BLaER1 treated with 17β-estradiol and CSF1 and Interleukin-3, amounts not matched to agents 10 nM and 100 nM (cell line): ENCODE measurements at regions not wholly inside any gene's neighbourhood (a gene's known extent, or its start where the extent isn't known, plus 50 kb on each side); places are given as distances from the start of the nearest gene placed in this dataset.

Experiments
- H3K27ac ChIP-seq, 11 experiments: shearing (Covaris generic); formaldehyde crosslinking; 2 replicates each; pipeline ENCODE4 v1.8.1; 2022
- H3K27me3 ChIP-seq, 11 experiments: shearing (Covaris generic); formaldehyde crosslinking; 2 replicates each; pipeline ENCODE4 v1.8.1; 2022
- H3K36me3 ChIP-seq, 11 experiments: shearing (Covaris generic); formaldehyde crosslinking; 2 replicates each; pipeline ENCODE4 v1.8.1; 2022
- H3K4me1 ChIP-seq, 10 experiments: shearing (Covaris generic); formaldehyde crosslinking; 2 replicates each; pipeline ENCODE4 v1.8.1; 2022
- H3K4me2 ChIP-seq, 11 experiments: shearing (Covaris generic); formaldehyde crosslinking; 2 replicates each; pipeline ENCODE4 v1.8.1; 2022
- H3K4me3 ChIP-seq, 10 experiments: shearing (Covaris generic); formaldehyde crosslinking; 2 replicates each; pipeline ENCODE4 v1.8.1; 2022
- H3K9ac ChIP-seq, 11 experiments: shearing (Covaris generic); formaldehyde crosslinking; 2 replicates each; pipeline ENCODE4 v1.8.1; 2022
- H3K9me3 ChIP-seq, 11 experiments: shearing (Covaris generic); formaldehyde crosslinking; replicated peaks in 1 of 11; 2 replicates each; pipeline ENCODE4 v1.8.1; 2022
- H4K20me1 ChIP-seq, 11 experiments: shearing (Covaris generic); formaldehyde crosslinking; 2 replicates each; pipeline ENCODE4 v1.8.1; 2022
- Cebpa-rat ChIP-seq, 11 experiments: shearing (Covaris generic); IDR thresholded peaks; 2 replicates each; pipeline ENCODE4 v1.8.1; 2022

- no peaks in the 10 kb centered on the region for H3K36me3 ChIP-seq
- no peaks in the 10 kb centered on the region for H3K27me3 ChIP-seq
- H3K4me1 ChIP-seq = peaks cover 0 to 10% (median 0%) of the 10 kb centered on the region in 10 experiments; a peak in 3 of 20 replicates
- H4K20me1 ChIP-seq = no peaks in the 10 kb centered on the region
- H3K9ac ChIP-seq = no peak overlapping the region
- no peak overlapping the region for H3K4me3 ChIP-seq
- no peak overlapping the region for H3K4me2 ChIP-seq
- H3K9me3 ChIP-seq = peaks cover 0 to 4% (median 0%) of the 10 kb centered on the region in 11 experiments; a peak in 2 of 22 replicates
- TF ChIP-seq Cebpa-rat (IDR thresholded peaks at IDR 0.05) = no peak
- no peak overlapping the region for H3K27ac ChIP-seq
These were observed 362.4 kb downstream of the ADCYAP1 start for GRCh38 chr18:1267021-1267420.

GRCh38 chr18:1270081-1270480 lies 365.4 kb downstream of the ADCYAP1 start:
- H3K27me3 ChIP-seq = no peaks in the 10 kb centered on the region
- H3K36me3 ChIP-seq = no peaks in the 10 kb centered on the region
- H3K27ac ChIP-seq = no peak overlapping the region
- H3K4me3 ChIP-seq = no peak overlapping the region
- no peak overlapping the region for H3K9ac ChIP-seq
- peaks cover 0 to 7% (median 5%) of the 10 kb centered on the region in 11 experiments; a peak in 5 of 22 replicates for H3K9me3 ChIP-seq
- H4K20me1 ChIP-seq = no peaks in the 10 kb centered on the region
- peaks cover 0 to 10% (median 0%) of the 10 kb centered on the region in 10 experiments; a peak in 4 of 20 replicates for H3K4me1 ChIP-seq
- no peak overlapping the region for H3K4me2 ChIP-seq
- no peak for TF ChIP-seq Cebpa-rat (IDR thresholded peaks at IDR 0.05)

GRCh38 chr18:1273469-1273868 lies 368.8 kb downstream of the ADCYAP1 start:
- H3K9me3 ChIP-seq = peaks cover 0 to 11% (median 5%) of the 10 kb centered on the region in 11 experiments; a peak in 8 of 22 replicates
- no peak for TF ChIP-seq Cebpa-rat (IDR thresholded peaks at IDR 0.05)
- no peak overlapping the region for H3K9ac ChIP-seq
- peaks cover 0 to 10% (median 6%) of the 10 kb centered on the region in 10 experiments; a peak in 9 of 20 replicates for H3K4me1 ChIP-seq
- H3K36me3 ChIP-seq = no peaks in the 10 kb centered on the region
- no peaks in the 10 kb centered on the region for H4K20me1 ChIP-seq
- H3K4me2 ChIP-seq = no peak overlapping the region
- H3K27ac ChIP-seq = no peak overlapping the region
- H3K4me3 ChIP-seq = no peak overlapping the region
- H3K27me3 ChIP-seq = no peaks in the 10 kb centered on the region

GRCh38 chr18:1292167-1292566 lies 387.5 kb downstream of the ADCYAP1 start:
- H3K4me2 ChIP-seq = no peak overlapping the region
- TF ChIP-seq Cebpa-rat (IDR thresholded peaks at IDR 0.05) = no peak
- no peaks in the 10 kb centered on the region for H3K4me1 ChIP-seq
- H3K9me3 ChIP-seq = no peaks in the 10 kb centered on the region
- H3K9ac ChIP-seq = no peak overlapping the region
- H3K27me3 ChIP-seq = no peaks in the 10 kb centered on the region
- H3K4me3 ChIP-seq = no peak overlapping the region
- no peaks in the 10 kb centered on the region for H3K36me3 ChIP-seq
- no peaks in the 10 kb centered on the region for H4K20me1 ChIP-seq
- H3K27ac ChIP-seq = no peak overlapping the region

GRCh38 chr18:1294229-1294628 lies 389.6 kb downstream of the ADCYAP1 start:
- no peak for TF ChIP-seq Cebpa-rat (IDR thresholded peaks at IDR 0.05)
- Histone ChIP-seq H3K4me3 (no peak overlapping the region), H3K27me3 (no peaks in the 10 kb centered on the region), H3K9me3 (no peaks in the 10 kb centered on the region), H3K27ac (no peak overlapping the region), H3K4me2 (no peak overlapping the region), H3K36me3 (no peaks in the 10 kb centered on the region), H3K9ac (no peak overlapping the region), H3K4me1 (no peaks in the 10 kb centered on the region), H4K20me1 (no peaks in the 10 kb centered on the region)

GRCh38 chr18:1296237-1296636 lies 391.6 kb downstream of the ADCYAP1 start:
- no peak for TF ChIP-seq Cebpa-rat (IDR thresholded peaks at IDR 0.05)
- H3K27ac ChIP-seq = no peak overlapping the region
- no peaks in the 10 kb centered on the region for H3K36me3 ChIP-seq
- H3K9me3 ChIP-seq = peaks cover 0 to 4% (median 0%) of the 10 kb centered on the region in 11 experiments; a peak in 2 of 22 replicates
- no peaks in the 10 kb centered on the region for H3K4me1 ChIP-seq
- no peak overlapping the region for H3K4me3 ChIP-seq
- H3K4me2 ChIP-seq = no peak overlapping the region
- H3K27me3 ChIP-seq = no peaks in the 10 kb centered on the region
- no peaks in the 10 kb centered on the region for H4K20me1 ChIP-seq
- no peak overlapping the region for H3K9ac ChIP-seq

GRCh38 chr18:1302861-1303260 lies 398.2 kb downstream of the ADCYAP1 start:
- no peak overlapping the region for H3K9ac ChIP-seq
- H3K27me3 ChIP-seq = no peaks in the 10 kb centered on the region
- H3K4me2 ChIP-seq = no peak overlapping the region
- H3K27ac ChIP-seq = no peak overlapping the region
- no peaks in the 10 kb centered on the region for H3K36me3 ChIP-seq
- TF ChIP-seq Cebpa-rat (IDR thresholded peaks at IDR 0.05) = no peak
- no peaks in the 10 kb centered on the region for H4K20me1 ChIP-seq
- no peak overlapping the region for H3K4me3 ChIP-seq
- H3K9me3 ChIP-seq = peaks cover 0 to 4% (median 0%) of the 10 kb centered on the region in 11 experiments; a peak in 2 of 22 replicates
- H3K4me1 ChIP-seq = no peaks in the 10 kb centered on the region

GRCh38 chr18:1304392-1304992 lies 399.8 kb downstream of the ADCYAP1 start:
- no peak overlapping the region for H3K4me3 ChIP-seq
- no peaks in the 10 kb centered on the region for H3K36me3 ChIP-seq
- H3K4me2 ChIP-seq = no peak overlapping the region
- peak in 6 of 11 experiments; percentile 24 to 77 (median 64); a peak in 8 of 22 replicates for TF ChIP-seq Cebpa-rat (IDR thresholded peaks at IDR 0.05)
- no peaks in the 10 kb centered on the region for H4K20me1 ChIP-seq
- H3K9me3 ChIP-seq = peaks cover 0 to 4% (median 0%) of the 10 kb centered on the region in 11 experiments; a peak in 2 of 22 replicates
- H3K9ac ChIP-seq = no peak overlapping the region
- H3K4me1 ChIP-seq = no peaks in the 10 kb centered on the region
- H3K27me3 ChIP-seq = no peaks in the 10 kb centered on the region
- no peak overlapping the region for H3K27ac ChIP-seq

GRCh38 chr18:1306641-1307040 lies 402.0 kb downstream of the ADCYAP1 start:
- H3K9ac ChIP-seq = no peak overlapping the region
- H3K4me1 ChIP-seq = no peaks in the 10 kb centered on the region
- no peak overlapping the region for H3K4me2 ChIP-seq
- H3K4me3 ChIP-seq = no peak overlapping the region
- no peak for TF ChIP-seq Cebpa-rat (IDR thresholded peaks at IDR 0.05)
- no peak overlapping the region for H3K27ac ChIP-seq
- H4K20me1 ChIP-seq = no peaks in the 10 kb centered on the region
- H3K36me3 ChIP-seq = no peaks in the 10 kb centered on the region
- H3K9me3 ChIP-seq = peaks cover 0 to 4% (median 0%) of the 10 kb centered on the region in 11 experiments; a peak in 1 of 22 replicates
- H3K27me3 ChIP-seq = no peaks in the 10 kb centered on the region

GRCh38 chr18:1308686-1309085 lies 404.0 kb downstream of the ADCYAP1 start:
- H3K4me3 ChIP-seq = no peak overlapping the region
- H3K27me3 ChIP-seq = no peaks in the 10 kb centered on the region
- H3K36me3 ChIP-seq = no peaks in the 10 kb centered on the region
- H3K4me2 ChIP-seq = no peak overlapping the region
- H3K4me1 ChIP-seq = no peaks in the 10 kb centered on the region
- peaks cover 0 to 4% (median 0%) of the 10 kb centered on the region in 11 experiments; a peak in 1 of 22 replicates for H3K9me3 ChIP-seq
- no peak overlapping the region for H3K27ac ChIP-seq
- H3K9ac ChIP-seq = no peak overlapping the region
- H4K20me1 ChIP-seq = no peaks in the 10 kb centered on the region
- TF ChIP-seq Cebpa-rat (IDR thresholded peaks at IDR 0.05) = no peak
